ENCODE measurements at regions not wholly inside any gene's neighbourhood (a gene's known extent, or its start where the extent isn't known, plus 50 kb on each side); places are given as distances from the start of the nearest gene placed in this dataset.

DNA sequence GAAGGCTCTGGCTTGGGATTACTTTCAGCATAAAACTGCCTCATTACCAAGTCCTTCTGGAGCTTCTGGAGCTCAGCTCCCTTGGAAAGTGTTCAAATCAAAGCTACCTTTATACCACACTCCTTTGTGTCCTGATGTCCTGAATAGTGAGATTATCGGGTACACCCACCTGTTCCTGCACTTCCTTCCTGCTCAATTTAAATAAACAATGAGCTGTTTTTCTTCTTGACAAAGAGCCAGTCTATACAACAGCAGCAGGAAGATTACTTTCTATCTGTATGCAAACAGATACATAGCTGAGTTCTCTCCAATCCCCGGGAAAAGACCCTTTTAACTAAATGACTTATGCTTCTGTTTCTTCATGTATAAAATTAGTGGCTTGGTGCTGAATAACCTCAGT, 258.0 kb upstream of the FMN2 start:
- TF ChIP-seq, protein P1, sequence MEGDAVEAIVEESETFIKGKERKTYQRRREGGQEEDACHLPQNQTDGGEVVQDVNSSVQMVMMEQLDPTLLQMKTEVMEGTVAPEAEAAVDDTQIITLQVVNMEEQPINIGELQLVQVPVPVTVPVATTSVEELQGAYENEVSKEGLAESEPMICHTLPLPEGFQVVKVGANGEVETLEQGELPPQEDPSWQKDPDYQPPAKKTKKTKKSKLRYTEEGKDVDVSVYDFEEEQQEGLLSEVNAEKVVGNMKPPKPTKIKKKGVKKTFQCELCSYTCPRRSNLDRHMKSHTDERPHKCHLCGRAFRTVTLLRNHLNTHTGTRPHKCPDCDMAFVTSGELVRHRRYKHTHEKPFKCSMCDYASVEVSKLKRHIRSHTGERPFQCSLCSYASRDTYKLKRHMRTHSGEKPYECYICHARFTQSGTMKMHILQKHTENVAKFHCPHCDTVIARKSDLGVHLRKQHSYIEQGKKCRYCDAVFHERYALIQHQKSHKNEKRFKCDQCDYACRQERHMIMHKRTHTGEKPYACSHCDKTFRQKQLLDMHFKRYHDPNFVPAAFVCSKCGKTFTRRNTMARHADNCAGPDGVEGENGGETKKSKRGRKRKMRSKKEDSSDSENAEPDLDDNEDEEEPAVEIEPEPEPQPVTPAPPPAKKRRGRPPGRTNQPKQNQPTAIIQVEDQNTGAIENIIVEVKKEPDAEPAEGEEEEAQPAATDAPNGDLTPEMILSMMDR (IDR thresholded peaks at IDR 0.05 in 4 of 5, conservative IDR thresholded peaks at IDR 0.05 in 1 of 5) = no peak
- TF ChIP-seq POLR2A (IDR thresholded peaks at IDR 0.05) = no peak

All from gastrocnemius medialis (tissue), 4 donors.